GM12891 (cell line): ENCODE measurements at regions not wholly inside any gene's neighbourhood (a gene's known extent, or its start where the extent isn't known, plus 50 kb on each side); places are given as distances from the start of the nearest gene placed in this dataset.

Source experiments
- PAX5 ChIP-seq: IDR thresholded peaks from 2 replicates; pipeline ENCODE4 v1.6.1; 2011; ENCODE audit warnings: low read length, moderate library complexity, mild to moderate bottlenecking; ENCODE audit not compliant: insufficient read depth, severe bottlenecking
- POLR2A ChIP-seq: IDR thresholded peaks from 2 replicates; pipeline ENCODE4 v1.6.1; 2011; ENCODE audit warnings: low read depth, low read length, control low read depth
- POLR2AphosphoS5 ChIP-seq: IDR thresholded peaks from 2 replicates; pipeline ENCODE4 v1.6.1; 2011; ENCODE audit warnings: low read depth, low read length, control low read depth
- SPI1 ChIP-seq: IDR thresholded peaks from 2 replicates; pipeline ENCODE4 v1.6.1; 2011; ENCODE audit warnings: low read depth, low read length, control low read depth

DNA sequence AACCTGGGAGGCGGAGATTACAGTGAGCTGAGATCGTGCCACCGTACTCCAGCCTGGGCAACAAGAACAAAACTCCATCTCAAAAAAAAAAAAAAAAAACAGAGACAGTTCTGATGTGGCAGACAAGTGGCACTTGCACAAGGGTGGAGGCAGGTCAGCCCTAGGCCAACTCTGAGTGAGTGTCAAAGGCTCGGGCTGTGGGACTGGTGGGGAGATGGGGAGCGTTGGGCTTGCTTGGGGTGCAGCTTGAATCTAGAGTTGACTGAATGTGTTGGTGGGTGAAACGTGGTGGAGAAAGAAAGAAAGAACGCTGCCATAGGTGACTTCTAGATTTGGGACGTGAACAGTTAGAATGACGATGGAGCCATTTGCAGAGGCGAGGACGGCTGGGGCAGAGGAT is 121.3 kb upstream of the SPACA7 start:
- TF ChIP-seq PAX5 (no peak), POLR2AphosphoS5 (no peak), POLR2A (no peak), SPI1 (no peak)
